RWPE1 (cell line): ENCODE measurements at regions not wholly inside any gene's neighbourhood (a gene's known extent, or its start where the extent isn't known, plus 50 kb on each side); places are given as distances from the start of the nearest gene placed in this dataset.
A peak's percentile ranks its signal among the peaks of the same experiment; 100 is the strongest.
"Not testable (repeated sequence)": the region's sequence is repeated elsewhere in the genome, so short reads cannot be mapped to it uniquely, and the experiment has no call there.

ENCODE experiments used
- CTCF ChIA-PET: fragments of 350-600 bp; sonication (Branson Sonifier 250); formaldehyde crosslinking; extraction: SDS; loops from one replicate; lab custom pipeline; 2021; lab: Yijun Ruan, JAX
- POLR2A ChIA-PET: fragments of 400-600 bp; formaldehyde crosslinking; extraction: SDS; loops from one replicate; lab custom pipeline; 2020; ENCODE audit warnings: antibody characterized with exemption; ENCODE audit not compliant: low non-redundant PET; lab: Yijun Ruan, JAX
- DNase-seq: peaks from one replicate; pipeline ENCODE4 v3.0.0; 2012; ENCODE audit warnings: low spot score
- H3K27ac ChIP-seq: fragments of 450-650 bp; 2 replicates; pipeline ENCODE4 v1.5.1; 2017
- CTCF ChIP-seq: fragments of 450-650 bp; conservative IDR thresholded peaks from 2 replicates; pipeline ENCODE4 v1.5.1; 2017; ENCODE audit warnings: low read depth, mild to moderate bottlenecking

GRCh38 chr15:63448266-63448665, 56.1 kb upstream of the USP3 start:
- CTCF ChIA-PET: interaction anchor here (0.6 kb wide), 2 partner anchors 104 to 581 kb away, joined by 3 to 4 read pairs; no protein-coding TSS in a partner anchor
- H3K27ac ChIP-seq: no peak overlapping the region

GRCh38 chr15:63448872-63449555, 55.4 kb upstream of the USP3 start:
- POLR2A ChIA-PET, DNase-seq, H3K27ac ChIP-seq, CTCF ChIA-PET: not testable (repeated sequence)

More at GRCh38 chr15:63448266-63448665, 56.1 kb upstream of the USP3 start:
- TF ChIP-seq CTCF: no peak
- DNase-seq: no peak
- POLR2A ChIA-PET: no interaction called here

- H3K27ac ChIP-seq: no peak overlapping the region
- CTCF ChIA-PET: no interaction called here
- TF ChIP-seq CTCF: no peak
- peak; percentile 28 for DNase-seq
- POLR2A ChIA-PET: no interaction called here
Observed at GRCh38 chr15:63449731-63450130, 54.7 kb upstream of the USP3 start.

GRCh38 chr15:63450884-63451225, 53.5 kb upstream of the USP3 start:
- ChIA-PET POLR2A (no interaction called here), CTCF (no interaction called here)
- no peak overlapping the region for H3K27ac ChIP-seq
- DNase-seq: no peak
- TF ChIP-seq CTCF: no peak

GRCh38 chr15:63451671-63452315, 52.6 kb upstream of the USP3 start:
- no peak overlapping the region for H3K27ac ChIP-seq
- DNase-seq: no peak
- CTCF ChIA-PET: no interaction called here
- POLR2A ChIA-PET: no interaction called here
- TF ChIP-seq CTCF: no peak

- ChIA-PET CTCF (no interaction called here), POLR2A (no interaction called here)
- no peak for TF ChIP-seq CTCF
- no peak for DNase-seq
- no peak overlapping the region for H3K27ac ChIP-seq
Observed at GRCh38 chr15:63452552-63453136, 51.7 kb upstream of the USP3 start.
